Stimulated activated CD4-positive, alpha-beta T cell treated with anti-CD3 and anti-CD28 coated beads, Interleukin-1b, Interleukin-23, amount 100 ng/mL, for 48 hours (primary cell): ENCODE measurements at regions not wholly inside any gene's neighbourhood (a gene's known extent, or its start where the extent isn't known, plus 50 kb on each side); places are given as distances from the start of the nearest gene placed in this dataset.

Experiments
- DNase-seq: peaks from one replicate; pipeline ENCODE4 v3.0.0-alpha.2; 2020

DNA sequence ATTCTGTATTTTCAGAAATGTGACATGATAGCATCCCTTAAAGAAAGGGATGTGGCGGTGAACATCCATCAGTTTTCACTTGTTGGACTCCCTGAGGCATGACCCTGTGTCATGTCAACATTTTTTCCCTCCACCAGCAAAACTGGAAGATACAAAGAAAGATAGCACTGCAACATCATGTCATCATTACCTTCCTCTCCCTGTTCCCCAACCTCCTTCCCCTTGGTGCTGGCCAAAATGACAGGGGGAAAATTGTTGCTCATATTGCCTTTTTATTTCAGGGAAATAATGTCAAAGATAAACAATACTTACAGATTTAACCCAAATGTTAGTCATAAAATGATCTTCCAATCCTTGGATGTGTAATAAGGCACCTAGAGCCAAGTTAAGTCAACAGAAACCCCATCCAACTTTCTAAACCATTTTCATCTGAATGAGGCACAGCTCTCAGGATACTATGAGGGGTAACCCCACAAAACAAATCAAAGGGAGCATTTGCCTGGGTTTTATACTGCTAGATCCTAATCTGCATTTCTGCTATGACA lies 644.3 kb downstream of the ACTL7B start:
- no peak for DNase-seq

DNA sequence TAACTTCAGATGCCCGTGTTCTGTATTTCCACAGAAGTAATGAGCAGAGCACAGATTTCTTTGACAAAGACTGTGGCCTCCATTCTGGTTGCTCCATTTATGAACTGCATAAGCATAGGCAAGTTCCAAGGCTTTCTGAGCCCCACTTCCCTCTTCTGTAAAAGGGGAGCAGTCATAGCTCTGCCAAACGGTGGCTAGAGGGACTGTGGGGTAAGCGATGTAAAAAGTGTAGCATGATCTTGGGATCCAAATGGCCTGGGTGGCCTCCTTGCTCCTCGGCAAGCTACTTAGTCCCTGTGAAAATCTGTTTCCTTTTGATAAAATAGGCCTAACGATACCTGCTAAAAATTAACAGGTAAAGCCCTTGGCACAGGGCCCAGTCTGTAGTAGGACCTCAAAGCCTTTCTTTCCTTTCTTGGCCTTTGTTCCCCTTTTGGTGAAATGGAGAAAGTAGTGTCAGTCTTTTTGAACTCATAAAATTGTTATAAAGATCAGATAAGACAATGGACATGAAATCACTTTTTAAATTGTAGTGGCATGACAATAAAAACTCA lies 646.6 kb downstream of the ACTL7B start:
- DNase-seq, result no peak

GRCh38 chr9:108207561-108208165 lies 648.1 kb downstream of the ACTL7B start:
- no peak for DNase-seq

DNA sequence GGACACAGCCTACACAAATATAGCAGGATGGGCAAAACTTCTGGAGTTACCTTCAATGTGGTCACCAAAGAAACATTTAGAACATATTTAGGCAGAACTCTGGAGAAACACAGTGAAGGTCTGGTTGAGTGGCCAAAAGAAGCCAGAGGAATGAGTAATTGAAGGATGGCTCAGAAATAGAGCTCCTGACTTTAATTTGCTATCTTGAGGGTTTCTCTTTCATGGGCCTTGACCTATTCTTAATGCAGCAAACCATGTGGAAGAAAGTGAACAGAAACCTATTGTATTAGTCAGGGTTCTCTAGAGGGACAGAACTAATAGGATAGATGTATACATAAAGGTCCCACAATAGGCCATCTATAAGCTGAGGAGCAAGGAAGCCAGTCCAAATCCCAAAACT lies 650.5 kb downstream of the ACTL7B start:
- no peak for DNase-seq

DNA sequence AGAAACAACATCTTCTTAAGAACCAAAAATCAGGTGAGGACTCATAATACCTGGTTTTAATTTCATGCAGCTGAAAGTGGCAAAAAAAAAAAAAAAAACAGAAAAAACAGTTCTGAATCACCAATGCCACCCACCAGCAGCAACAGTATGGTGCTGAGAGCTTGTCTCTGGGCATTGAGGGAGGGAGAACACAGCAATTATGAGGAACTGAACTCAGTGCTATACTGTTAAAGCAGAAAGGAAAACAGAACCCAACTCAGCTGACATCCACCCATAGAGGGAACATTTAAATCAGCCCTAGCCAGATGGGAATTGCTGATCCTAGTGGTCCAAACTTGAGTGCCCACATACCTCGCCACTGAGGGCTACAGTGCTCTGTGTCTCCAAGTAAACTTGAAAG lies 657.9 kb downstream of the ACTL7B start:
- DNase-seq, result no peak

- DNase-seq, result no peak
Observed at GRCh38 chr9:108197008-108197365, 658.8 kb downstream of the ACTL7B start.

GRCh38 chr9:108196332-108197007 lies 659.3 kb downstream of the ACTL7B start:
- DNase-seq, result no peak

DNA sequence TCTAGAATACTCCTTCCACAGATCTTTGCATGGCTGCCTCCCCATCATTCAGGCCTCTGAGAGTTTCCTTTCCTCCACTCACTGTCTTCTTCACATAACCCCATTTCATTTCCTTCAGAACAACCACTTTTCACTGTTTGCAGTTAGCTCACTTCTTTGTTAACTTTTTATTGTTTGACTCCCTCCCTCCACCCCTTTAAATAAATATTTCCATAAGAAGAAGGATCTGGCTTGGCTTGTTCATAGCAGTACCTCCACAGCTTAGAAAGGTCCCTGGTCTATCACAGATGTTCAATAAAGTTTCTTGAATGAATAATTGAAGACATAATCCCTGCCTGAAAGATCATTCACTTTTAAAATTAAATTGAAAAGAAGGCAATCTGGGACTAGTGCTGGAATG lies 661.6 kb downstream of the ACTL7B start:
- no peak for DNase-seq

GRCh38 chr9:108193026-108193710 lies 662.6 kb downstream of the ACTL7B start:
- DNase-seq, result no peak

DNA sequence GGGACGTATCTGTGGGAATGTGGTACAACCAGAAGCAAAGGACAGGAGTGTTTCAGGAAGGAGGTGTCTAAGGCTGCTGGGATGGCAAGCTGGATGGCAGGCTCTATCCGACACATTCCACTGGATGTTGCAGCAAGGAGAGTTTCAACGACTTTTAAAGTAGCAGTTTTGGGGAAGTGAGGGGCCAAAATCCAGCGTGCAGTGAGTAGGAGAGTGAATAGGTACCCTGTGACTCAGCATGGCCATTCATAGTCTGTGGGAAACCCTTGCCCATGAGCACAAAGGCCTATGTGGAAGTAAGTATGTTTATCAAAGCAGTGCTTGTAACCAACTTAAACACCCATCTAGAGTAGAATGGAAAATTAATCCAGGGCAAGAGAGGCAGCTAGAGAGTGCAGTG lies 664.7 kb downstream of the ACTL7B start:
- no peak for DNase-seq

DNA sequence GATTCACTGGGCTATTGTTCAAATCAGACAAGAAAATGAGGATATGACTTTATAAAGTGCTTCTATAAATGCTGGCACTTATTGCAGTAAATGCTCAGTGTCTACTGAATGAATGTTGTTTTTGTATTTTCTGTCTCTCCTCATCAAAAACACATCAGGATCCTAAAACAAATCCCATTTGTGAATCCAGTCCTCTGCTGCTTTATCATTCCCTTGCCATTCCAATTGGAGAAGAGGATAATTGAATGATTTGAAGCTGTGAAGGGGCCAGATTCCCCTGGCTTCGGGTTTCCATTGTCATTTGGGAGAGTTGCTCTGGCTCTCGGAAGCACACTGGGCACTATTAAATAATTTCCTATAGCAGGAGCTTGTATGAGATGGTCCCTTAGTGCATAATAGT lies 666.8 kb downstream of the ACTL7B start:
- DNase-seq, result no peak

GRCh38 chr9:108188482-108188881 lies 667.3 kb downstream of the ACTL7B start:
- DNase-seq, result no peak

DNA sequence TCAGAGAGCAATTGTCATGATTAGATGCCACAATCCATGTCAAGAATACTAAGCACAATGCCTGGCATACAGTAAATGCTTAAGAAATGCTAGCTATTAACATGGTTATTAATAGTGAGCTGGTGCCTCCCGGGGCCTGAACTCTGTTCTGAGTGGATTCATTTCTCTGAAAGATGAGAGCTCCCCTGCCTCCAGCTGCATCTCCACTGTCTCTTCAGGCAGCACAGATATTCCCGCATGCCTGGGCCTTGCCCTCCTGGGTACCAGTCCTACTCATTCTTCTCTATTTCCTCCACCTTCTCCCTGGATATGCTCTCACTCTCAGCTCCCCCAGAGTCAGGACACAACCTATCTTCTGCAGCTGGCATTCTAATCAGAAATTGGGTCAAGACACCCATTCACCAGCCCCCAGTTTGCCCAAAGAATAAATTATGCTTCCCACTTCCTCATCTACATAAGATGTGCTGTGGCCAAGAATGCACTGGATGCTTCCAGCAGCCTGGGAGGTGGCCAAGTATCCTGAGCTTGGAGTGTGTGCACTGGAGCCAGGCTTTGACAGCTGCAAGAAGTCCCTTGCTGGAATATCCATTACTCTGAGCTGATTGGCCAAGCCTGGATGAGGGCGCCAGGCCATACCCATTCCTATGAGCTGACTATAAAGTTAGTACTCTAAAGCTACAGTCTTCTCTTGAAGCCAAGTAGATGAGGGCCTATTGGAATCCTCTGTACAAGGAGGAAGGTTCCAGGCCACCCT lies 669.0 kb downstream of the ACTL7B start:
- DNase-seq, result no peak

DNA sequence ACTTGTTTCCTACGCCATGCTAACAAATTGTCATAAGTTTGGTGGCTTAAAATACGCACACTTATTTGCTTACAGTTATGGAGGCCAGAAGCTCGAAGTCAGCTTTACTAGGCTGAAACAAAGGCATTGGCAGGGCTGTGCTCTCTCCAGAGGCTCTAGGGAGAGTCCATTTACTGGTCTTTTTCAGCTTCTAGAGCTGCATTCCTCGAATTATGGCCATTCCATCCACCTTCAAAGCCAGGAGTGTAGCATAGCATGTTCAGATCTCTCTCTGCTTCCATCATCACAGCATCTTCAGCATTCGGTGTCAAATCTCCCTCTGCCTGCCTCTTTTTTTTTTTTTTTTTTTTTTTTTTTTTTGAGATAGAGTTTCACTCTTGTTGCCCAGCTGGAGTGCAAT lies 670.2 kb downstream of the ACTL7B start:
- no peak for DNase-seq

GRCh38 chr9:108184941-108185340 lies 670.8 kb downstream of the ACTL7B start:
- no peak for DNase-seq

DNA sequence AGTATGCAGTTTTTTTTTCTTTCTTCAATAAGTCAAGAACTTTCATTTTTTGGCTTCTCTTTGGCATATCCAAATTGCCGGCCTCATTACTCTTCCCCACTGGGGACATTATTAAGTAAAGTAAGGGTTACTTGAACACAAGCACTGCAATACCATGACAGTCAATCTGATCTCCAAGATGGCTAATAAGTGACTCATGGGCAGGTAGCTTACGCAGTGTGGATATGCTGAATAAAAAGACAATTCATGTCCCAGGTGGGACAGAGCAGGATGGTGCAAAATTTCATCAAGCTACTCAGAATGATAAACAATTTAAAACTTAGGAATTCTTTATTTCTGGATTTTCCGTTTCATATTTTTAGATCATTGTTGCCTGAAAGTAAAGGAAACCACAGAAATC lies 671.8 kb downstream of the ACTL7B start:
- DNase-seq, result no peak

- no peak for DNase-seq
Observed at GRCh38 chr9:108182950-108183381, 672.8 kb downstream of the ACTL7B start.

DNA sequence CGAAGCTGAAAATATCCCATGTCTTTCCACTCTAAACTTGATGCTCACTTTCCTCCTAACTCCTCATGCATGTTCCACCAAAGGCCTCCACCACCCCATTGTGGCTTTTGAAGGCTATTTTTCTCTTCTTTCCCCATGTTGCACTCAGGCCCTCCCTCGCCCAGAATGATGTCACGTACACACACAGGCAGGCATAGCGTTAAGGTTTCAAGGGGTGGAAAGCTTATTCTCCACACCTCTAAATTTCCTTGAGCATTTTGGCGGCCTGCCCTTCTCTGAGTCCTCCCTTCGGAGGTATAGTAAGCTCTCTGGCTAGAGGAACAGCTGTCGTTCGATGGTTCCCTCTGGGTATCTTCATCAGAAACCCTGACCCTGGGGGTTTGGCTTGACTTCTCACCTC lies 673.5 kb downstream of the ACTL7B start:
- DNase-seq, result no peak

DNA sequence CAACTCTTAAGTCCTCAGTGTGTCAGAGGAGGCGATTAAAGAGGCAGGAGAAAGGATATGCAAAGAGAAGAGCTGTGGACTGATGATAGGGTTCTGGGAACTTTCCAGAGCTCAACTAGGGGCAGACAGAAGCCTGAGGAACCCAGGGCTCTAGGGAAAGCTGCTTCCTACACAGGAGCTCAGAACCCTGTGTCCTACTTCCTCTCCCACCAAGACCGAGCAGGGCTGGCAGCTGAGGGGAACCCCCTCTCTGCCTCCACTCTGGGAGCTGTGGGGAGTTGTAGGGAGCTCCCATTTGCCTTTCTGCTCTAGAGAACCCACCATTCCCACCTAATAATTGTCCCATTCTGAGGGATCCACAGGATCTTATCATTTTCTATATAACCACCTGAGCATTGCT lies 674.3 kb downstream of the ACTL7B start:
- DNase-seq, result no peak

DNA sequence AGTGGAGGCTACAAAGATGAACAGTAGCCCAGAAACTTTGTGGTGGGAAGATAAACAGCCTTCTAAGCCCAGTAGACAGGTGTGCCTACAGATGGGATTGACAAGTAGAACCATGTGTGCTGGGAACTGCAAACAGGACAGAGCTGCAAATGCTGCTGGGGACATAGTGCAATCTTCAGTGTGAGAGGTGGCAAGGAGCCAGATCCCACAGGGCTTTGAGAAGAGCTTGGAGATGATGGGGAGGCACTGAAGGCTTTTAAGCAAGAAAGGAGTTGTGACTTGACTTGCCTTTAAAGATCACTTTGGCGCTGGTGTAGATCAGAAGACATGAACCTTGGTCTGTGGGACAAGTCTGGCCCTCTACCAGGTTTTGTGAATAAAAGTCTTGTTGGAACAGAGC lies 675.2 kb downstream of the ACTL7B start:
- DNase-seq, result no peak

DNA sequence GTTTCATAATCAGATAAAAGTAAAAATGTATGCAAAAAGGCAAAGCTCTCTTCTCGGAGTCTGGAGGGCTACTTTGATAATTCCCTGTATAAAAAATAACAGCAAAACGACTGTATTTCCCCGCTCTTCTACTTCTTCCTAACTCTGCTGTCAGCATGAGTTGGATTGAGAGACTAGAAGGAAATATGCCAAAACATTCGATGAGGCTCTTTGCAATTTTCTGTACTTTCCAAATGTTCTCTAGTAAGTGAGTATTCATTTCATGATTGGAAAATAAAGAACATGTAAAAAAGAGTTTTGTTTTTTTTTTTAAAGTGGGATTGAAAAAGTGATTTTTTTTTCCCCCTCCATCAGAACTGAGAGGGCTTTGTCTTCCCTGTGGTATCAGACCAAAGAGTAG lies 677.5 kb downstream of the ACTL7B start:
- DNase-seq, result no peak

DNA sequence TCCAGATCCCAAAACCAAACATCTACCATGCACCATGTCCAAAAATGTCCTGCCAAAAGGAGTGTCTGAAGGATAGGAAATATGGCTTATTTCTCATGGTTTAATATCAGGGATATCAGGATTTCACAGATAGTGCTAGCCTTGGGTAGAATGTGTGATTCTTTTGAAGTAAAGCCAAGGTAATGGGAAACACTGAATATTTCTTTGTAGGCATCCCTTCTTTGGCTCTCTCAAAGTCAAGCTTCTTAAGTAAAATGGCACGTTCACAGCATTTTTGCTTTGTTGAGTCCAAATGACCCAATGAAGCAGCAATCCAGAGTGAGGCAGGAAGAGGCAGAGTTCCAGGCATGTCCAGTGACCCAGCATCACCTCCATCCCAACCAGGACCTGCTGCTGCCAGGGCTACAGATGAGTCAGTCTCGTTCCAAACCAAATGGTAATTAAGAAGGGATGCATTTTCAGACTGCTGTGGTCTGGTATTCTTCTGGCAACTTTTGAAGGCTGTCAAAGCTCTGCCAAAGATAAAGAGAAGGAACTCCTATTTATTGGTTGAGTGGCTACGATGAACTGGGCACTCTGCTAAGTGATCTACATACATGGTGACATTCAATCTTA lies 678.8 kb upstream of the KLF4 start:
- DNase-seq, result no peak
